H1 (cell line): ENCODE measurements at regions not wholly inside any gene's neighbourhood (a gene's known extent, or its start where the extent isn't known, plus 50 kb on each side); places are given as distances from the start of the nearest gene placed in this dataset.

Experiments
- BRCA1 ChIP-seq: IDR thresholded peaks from 2 replicates; pipeline ENCODE4 v1.6.1; 2012; ENCODE audit warnings: low read depth, low read length, improper control_type of control experiment
- CTCF ChIP-seq, 3 experiments: IDR thresholded peaks; 1 replicate in 2 of 3; 2 replicates in 1 of 3; pipeline versions ENCODE4 v1.5.1 to v1.6.1; 2011; ENCODE audit warnings: low read length in 3 of 3, mild to moderate bottlenecking in 3 of 3, inconsistent platforms in 2 of 3, low read depth in 1 of 3, moderate library complexity in 1 of 3; ENCODE audit not compliant: insufficient read depth in 1 of 3; ENCODE audit errors: control extremely low read depth in 1 of 3
- EP300 ChIP-seq, 2 experiments: IDR thresholded peaks; 1 replicate in 1 of 2; 2 replicates in 1 of 2; pipeline ENCODE4 v1.6.1; 2011 to 2012; ENCODE audit warnings: low read depth in 2 of 2, low read length in 2 of 2, mild to moderate bottlenecking in 2 of 2, borderline replicate concordance in 1 of 2, inconsistent platforms in 1 of 2, moderate library complexity in 1 of 2
- POLR2A ChIP-seq, 2 experiments: IDR thresholded peaks; 1 replicate in 1 of 2; 2 replicates in 1 of 2; pipeline ENCODE4 v1.6.1; 2011; ENCODE audit warnings: low read depth in 2 of 2, low read length in 2 of 2, mild to moderate bottlenecking in 2 of 2; ENCODE audit errors: control extremely low read depth in 1 of 2
- POLR2AphosphoS5 ChIP-seq: IDR thresholded peaks from 2 replicates; pipeline ENCODE4 v1.6.1; 2011; ENCODE audit warnings: low read depth, low read length
- SP2 ChIP-seq: IDR thresholded peaks from 2 replicates; pipeline ENCODE4 v1.6.1; 2012; ENCODE audit warnings: mild to moderate bottlenecking, low read length, inconsistent platforms
- TEAD4 ChIP-seq: IDR thresholded peaks from 2 replicates; pipeline ENCODE4 v1.6.1; 2012; ENCODE audit warnings: low read depth, low read length, inconsistent platforms, mixed read lengths

GRCh38 chr2:136439064-136439676 is 321.2 kb upstream of the CXCR4 start:
- TF ChIP-seq EP300 (IDR thresholded peaks at IDR 0.05; ENCODE audit: borderline replicate concordance in 1 of 2, low read depth in 2 of 2, low read length in 2 of 2) (no peak), TEAD4 (no peak), POLR2AphosphoS5 (no peak), SP2 (no peak), CTCF (IDR thresholded peaks at IDR 0.05; ENCODE audit: control extremely low read depth in 1 of 3, insufficient read depth in 1 of 3, low read depth in 1 of 3, low read length in 3 of 3) (no peak), POLR2A (IDR thresholded peaks at IDR 0.05; ENCODE audit: control extremely low read depth in 1 of 2, low read depth in 2 of 2, low read length in 2 of 2) (no peak), BRCA1 (no peak)
